Endothelial cell of umbilical vein (primary cell): ENCODE measurements at regions not wholly inside any gene's neighbourhood (a gene's known extent, or its start where the extent isn't known, plus 50 kb on each side); places are given as distances from the start of the nearest gene placed in this dataset.

ENCODE experiments used
- CTCF ChIP-seq, 2 donors: IDR thresholded peaks; 1 replicate in 1 of 2; 2 replicates in 1 of 2; pipeline ENCODE4 v1.5.1; 2011; ENCODE audit warnings: low read length in 2 of 2, mild to moderate bottlenecking in 2 of 2, moderate library complexity in 2 of 2, control low read depth in 1 of 2, inconsistent platforms in 1 of 2, low read depth in 1 of 2; ENCODE audit not compliant: insufficient read depth in 1 of 2; ENCODE audit errors: extremely low read depth in 1 of 2
- EZH2 ChIP-seq: IDR thresholded peaks from 2 replicates; pipeline ENCODE4 v1.6.1; 2012; ENCODE audit warnings: borderline replicate concordance, low read depth, mild to moderate bottlenecking, moderate library complexity, low read length, inconsistent platforms; ENCODE audit not compliant: severe bottlenecking
- FOS ChIP-seq: IDR thresholded peaks from 2 replicates; pipeline ENCODE4 v1.6.1; 2011; ENCODE audit warnings: mild to moderate bottlenecking, low read length, moderate library complexity, borderline replicate concordance; ENCODE audit not compliant: insufficient read depth
- GATA2 ChIP-seq: IDR thresholded peaks from 2 replicates; pipeline ENCODE4 v1.7.0; 2011; ENCODE audit warnings: low read depth, mild to moderate bottlenecking, moderate library complexity, mixed read lengths, low read length; ENCODE audit not compliant: insufficient read length, insufficient read depth
- MAX ChIP-seq: IDR thresholded peaks from 2 replicates; pipeline ENCODE4 v1.6.1; 2011; ENCODE audit not compliant: insufficient read depth, insufficient read length
- MYC ChIP-seq: IDR thresholded peaks from one replicate; pipeline ENCODE4 v1.6.1; 2011; ENCODE audit warnings: mild to moderate bottlenecking, low read depth, low read length
- POLR2A ChIP-seq: IDR thresholded peaks from 2 replicates; pipeline ENCODE4 v1.6.1; 2012; ENCODE audit warnings: low read depth, mild to moderate bottlenecking, control low read depth, low read length
- POLR2AphosphoS5 ChIP-seq: IDR thresholded peaks from 2 replicates; pipeline ENCODE4 v1.6.1; 2012; ENCODE audit warnings: low read depth, mild to moderate bottlenecking, control low read depth, low read length, moderate library complexity; ENCODE audit not compliant: insufficient read depth

DNA sequence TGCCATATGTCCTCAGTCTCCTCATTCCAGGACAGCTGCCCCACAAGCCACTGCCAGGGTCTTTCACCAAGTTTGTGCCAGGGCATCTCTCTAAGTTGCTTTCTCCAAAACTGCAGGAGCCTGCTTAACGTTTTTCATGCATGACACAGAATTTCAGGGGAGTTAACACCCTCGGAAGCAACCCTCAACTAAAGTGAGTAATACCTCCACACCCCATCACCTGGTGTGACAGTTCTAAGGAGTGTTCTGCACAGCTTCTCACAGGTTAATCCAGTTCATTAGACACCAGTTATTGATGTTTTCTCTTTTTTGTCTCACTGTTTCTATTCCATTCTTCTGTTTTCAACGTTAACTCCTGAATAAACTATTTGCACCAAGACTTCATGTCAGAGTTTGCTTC is 115.0 kb downstream of the BACH1 start:
- TF ChIP-seq FOS (no peak), CTCF (IDR thresholded peaks at IDR 0.05; ENCODE audit: extremely low read depth in 1 of 2, insufficient read depth in 1 of 2, low read depth in 1 of 2, low read length in 2 of 2) (no peak), EZH2 (no peak), POLR2A (no peak), POLR2AphosphoS5 (no peak), MYC (no peak), MAX (no peak), GATA2 (no peak)
